ENCODE measurements at regions not wholly inside any gene's neighbourhood (a gene's known extent, or its start where the extent isn't known, plus 50 kb on each side); places are given as distances from the start of the nearest gene placed in this dataset.

- no peak for TF ChIP-seq CTCF (IDR thresholded peaks at IDR 0.05; ENCODE audit: low read depth, low read length)
- TF ChIP-seq EZH2phosphoT487 (IDR thresholded peaks at IDR 0.05; ENCODE audit: low read depth) = no peak
Observed at GRCh38 chr5:142254431-142254830, 70.4 kb downstream of the SPRY4 start.

All from OCI-LY3 (cell line).